Ovary (tissue), 3 donors: ENCODE measurements at regions not wholly inside any gene's neighbourhood (a gene's known extent, or its start where the extent isn't known, plus 50 kb on each side); places are given as distances from the start of the nearest gene placed in this dataset.
"Not testable (repeated sequence)": the region's sequence is repeated elsewhere in the genome, so short reads cannot be mapped to it uniquely, and the experiment has no call there.

Source experiments
- EP300 ChIP-seq: sonication (generic); formaldehyde crosslinking; IDR thresholded peaks from one replicate; pipeline ENCODE4 v1.6.1; 2017; ENCODE audit warnings: antibody characterized with exemption
- POLR2A ChIP-seq: fragments of 450-650 bp; IDR thresholded peaks from one replicate; pipeline ENCODE4 v1.6.1; 2017; ENCODE audit warnings: antibody characterized with exemption, mild to moderate bottlenecking, moderate library complexity
- TF ChIP-seq, protein P1 (sequence below), 3 donors: fragments of 450-650 bp in 2 of 3; fragments of 200-600 bp in 1 of 3; IDR thresholded peaks; one replicate each; pipeline versions ENCODE4 v1.5.1 to v1.8.0; 2016 to 2022; ENCODE audit warnings: antibody characterized with exemption in 3 of 3, mild to moderate bottlenecking in 1 of 3
- donor health status: DM: no; HTN: no; CAD: no.

- TF ChIP-seq, protein P1, sequence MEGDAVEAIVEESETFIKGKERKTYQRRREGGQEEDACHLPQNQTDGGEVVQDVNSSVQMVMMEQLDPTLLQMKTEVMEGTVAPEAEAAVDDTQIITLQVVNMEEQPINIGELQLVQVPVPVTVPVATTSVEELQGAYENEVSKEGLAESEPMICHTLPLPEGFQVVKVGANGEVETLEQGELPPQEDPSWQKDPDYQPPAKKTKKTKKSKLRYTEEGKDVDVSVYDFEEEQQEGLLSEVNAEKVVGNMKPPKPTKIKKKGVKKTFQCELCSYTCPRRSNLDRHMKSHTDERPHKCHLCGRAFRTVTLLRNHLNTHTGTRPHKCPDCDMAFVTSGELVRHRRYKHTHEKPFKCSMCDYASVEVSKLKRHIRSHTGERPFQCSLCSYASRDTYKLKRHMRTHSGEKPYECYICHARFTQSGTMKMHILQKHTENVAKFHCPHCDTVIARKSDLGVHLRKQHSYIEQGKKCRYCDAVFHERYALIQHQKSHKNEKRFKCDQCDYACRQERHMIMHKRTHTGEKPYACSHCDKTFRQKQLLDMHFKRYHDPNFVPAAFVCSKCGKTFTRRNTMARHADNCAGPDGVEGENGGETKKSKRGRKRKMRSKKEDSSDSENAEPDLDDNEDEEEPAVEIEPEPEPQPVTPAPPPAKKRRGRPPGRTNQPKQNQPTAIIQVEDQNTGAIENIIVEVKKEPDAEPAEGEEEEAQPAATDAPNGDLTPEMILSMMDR (IDR thresholded peaks at IDR 0.05) = not testable (repeated sequence)
- TF ChIP-seq POLR2A, EP300: not testable (repeated sequence)
Observed at GRCh38 chr1:206366131-206366530, 104.1 kb upstream of the IKBKE start.
